Epithelial cell of esophagus (primary cell): ENCODE measurements at regions not wholly inside any gene's neighbourhood (a gene's known extent, or its start where the extent isn't known, plus 50 kb on each side); places are given as distances from the start of the nearest gene placed in this dataset.

Experiments
- DNase-seq: peaks from one replicate; pipeline ENCODE4 v3.0.0; 2010; ENCODE audit warnings: low read depth
- H3K4me3 ChIP-seq: 2 replicates; pipeline ENCODE4 v1.5.1; 2011; ENCODE audit warnings: mild to moderate bottlenecking, low read length, control low read depth
- TF ChIP-seq, protein P1 (sequence below): IDR thresholded peaks from 2 replicates; pipeline ENCODE4 v1.5.1; 2011; ENCODE audit warnings: low read depth, mild to moderate bottlenecking, low read length, control low read depth, inconsistent platforms; ENCODE audit not compliant: insufficient read depth; ENCODE audit errors: missing control alignments

DNA sequence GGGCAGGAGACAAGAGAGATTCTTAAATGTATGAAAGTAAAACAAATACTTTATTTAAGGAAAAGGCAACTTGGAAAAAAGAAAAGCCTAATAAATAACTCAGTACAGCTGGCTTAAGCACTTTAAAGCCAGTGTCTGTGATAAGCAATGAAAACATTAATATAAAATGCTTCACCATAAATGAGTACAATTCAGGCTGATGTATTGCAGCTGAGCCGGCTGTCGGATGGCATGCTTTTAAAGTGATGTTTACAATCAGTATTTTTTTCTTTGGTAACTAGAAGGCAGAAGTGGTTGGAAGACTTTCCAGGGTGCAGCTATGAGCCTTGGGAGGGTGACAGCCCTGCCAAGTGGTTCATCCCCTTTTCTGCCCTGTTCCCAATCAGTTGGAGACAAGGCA, 58.7 kb upstream of the CELF4 start:
- TF ChIP-seq, protein P1, sequence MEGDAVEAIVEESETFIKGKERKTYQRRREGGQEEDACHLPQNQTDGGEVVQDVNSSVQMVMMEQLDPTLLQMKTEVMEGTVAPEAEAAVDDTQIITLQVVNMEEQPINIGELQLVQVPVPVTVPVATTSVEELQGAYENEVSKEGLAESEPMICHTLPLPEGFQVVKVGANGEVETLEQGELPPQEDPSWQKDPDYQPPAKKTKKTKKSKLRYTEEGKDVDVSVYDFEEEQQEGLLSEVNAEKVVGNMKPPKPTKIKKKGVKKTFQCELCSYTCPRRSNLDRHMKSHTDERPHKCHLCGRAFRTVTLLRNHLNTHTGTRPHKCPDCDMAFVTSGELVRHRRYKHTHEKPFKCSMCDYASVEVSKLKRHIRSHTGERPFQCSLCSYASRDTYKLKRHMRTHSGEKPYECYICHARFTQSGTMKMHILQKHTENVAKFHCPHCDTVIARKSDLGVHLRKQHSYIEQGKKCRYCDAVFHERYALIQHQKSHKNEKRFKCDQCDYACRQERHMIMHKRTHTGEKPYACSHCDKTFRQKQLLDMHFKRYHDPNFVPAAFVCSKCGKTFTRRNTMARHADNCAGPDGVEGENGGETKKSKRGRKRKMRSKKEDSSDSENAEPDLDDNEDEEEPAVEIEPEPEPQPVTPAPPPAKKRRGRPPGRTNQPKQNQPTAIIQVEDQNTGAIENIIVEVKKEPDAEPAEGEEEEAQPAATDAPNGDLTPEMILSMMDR: no peak
- no peak overlapping the region for H3K4me3 ChIP-seq
- DNase-seq: no peak

DNA sequence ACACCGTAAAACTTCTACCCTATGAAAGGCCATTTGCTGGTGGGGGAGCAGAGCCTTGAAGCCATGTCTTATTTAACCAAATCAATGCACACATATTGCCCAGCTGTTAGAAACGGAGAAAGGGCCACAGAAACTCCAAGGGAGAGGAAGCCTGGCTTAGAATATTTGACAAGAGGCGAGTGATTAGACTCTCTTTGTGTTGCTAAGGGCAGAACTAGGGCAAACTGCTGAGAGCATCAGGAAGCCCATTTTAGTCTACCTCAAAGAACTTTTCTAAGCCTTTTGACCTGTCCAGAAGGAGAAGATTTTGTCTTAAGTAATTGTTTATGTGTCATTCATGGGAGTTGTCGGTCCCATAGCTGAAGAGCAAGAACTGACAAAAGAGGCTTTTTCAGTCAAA, 54.4 kb upstream of the CELF4 start:
- no peak overlapping the region for H3K4me3 ChIP-seq
- no peak for DNase-seq

DNA sequence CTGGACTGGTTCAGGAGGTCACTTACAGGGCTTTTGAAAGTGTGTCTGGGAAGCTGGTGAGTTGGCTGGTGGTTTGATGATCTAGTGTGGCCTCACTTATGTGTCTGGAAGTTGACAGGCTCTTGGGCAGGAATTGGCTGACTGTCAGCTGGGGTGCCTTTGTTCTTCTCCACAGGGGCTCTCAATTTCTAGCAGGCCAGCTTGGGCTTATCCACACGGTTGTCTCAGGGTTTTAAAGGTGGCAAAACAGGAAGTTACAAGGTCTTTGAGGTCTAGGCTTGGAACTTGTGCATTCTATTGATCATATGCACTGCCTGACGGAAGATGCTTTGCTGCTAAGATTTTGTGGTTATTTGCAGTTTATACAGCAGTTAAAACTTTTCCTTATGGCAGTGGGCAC, 52.0 kb upstream of the CELF4 start:
- TF ChIP-seq, protein P1: no peak
- no peak overlapping the region for H3K4me3 ChIP-seq
- DNase-seq: no peak

More for the DNA sequence above, 54.4 kb upstream of the CELF4 start:
- TF ChIP-seq, protein P1: no peak
